ENCODE measurements at regions not wholly inside any gene's neighbourhood (a gene's known extent, or its start where the extent isn't known, plus 50 kb on each side); places are given as distances from the start of the nearest gene placed in this dataset.

- no peak overlapping the region for H3K9ac ChIP-seq (ENCODE audit: low read length)
- H3K36me3 ChIP-seq (ENCODE audit: control insufficient read depth, insufficient read depth, low read length): no peaks in the 10 kb centered on the region
- peaks cover 23% of the 10 kb centered on the region for H3K4me1 ChIP-seq (ENCODE audit: control insufficient read depth, insufficient read depth, low read length)
- H3K4me3 ChIP-seq (ENCODE audit: low read depth, low read length): no peak overlapping the region
- no peaks in the 10 kb centered on the region for H3K9me3 ChIP-seq (ENCODE audit: control insufficient read depth, insufficient read depth, low read depth, low read length)
- no peak overlapping the region for H3K27ac ChIP-seq (ENCODE audit: low read depth, low read length)
- H3K27me3 ChIP-seq (ENCODE audit: control insufficient read depth, insufficient read depth, low read length): no peaks in the 10 kb centered on the region
Measured at GRCh38 chr15:70316059-70316600, 218.4 kb upstream of the TLE3 start.

GRCh38 chr15:70315431-70315830 lies 217.7 kb upstream of the TLE3 start:
- Histone ChIP-seq H3K9me3 (ENCODE audit: control insufficient read depth, insufficient read depth, low read depth, low read length) (no peaks in the 10 kb centered on the region), H3K27me3 (ENCODE audit: control insufficient read depth, insufficient read depth, low read length) (no peaks in the 10 kb centered on the region), H3K9ac (ENCODE audit: low read length) (no peak overlapping the region), H3K36me3 (ENCODE audit: control insufficient read depth, insufficient read depth, low read length) (no peaks in the 10 kb centered on the region), H3K4me3 (ENCODE audit: low read depth, low read length) (no peak overlapping the region), H3K4me1 (ENCODE audit: control insufficient read depth, insufficient read depth, low read length) (peaks cover 27% of the 10 kb centered on the region), H3K27ac (ENCODE audit: low read depth, low read length) (no peak overlapping the region)

GRCh38 chr15:70314688-70315087 lies 217.0 kb upstream of the TLE3 start:
- Histone ChIP-seq H3K9me3 (ENCODE audit: control insufficient read depth, insufficient read depth, low read depth, low read length) (no peaks in the 10 kb centered on the region), H3K36me3 (ENCODE audit: control insufficient read depth, insufficient read depth, low read length) (no peaks in the 10 kb centered on the region), H3K9ac (ENCODE audit: low read length) (no peak overlapping the region), H3K4me1 (ENCODE audit: control insufficient read depth, insufficient read depth, low read length) (peaks cover 34% of the 10 kb centered on the region), H3K4me3 (ENCODE audit: low read depth, low read length) (no peak overlapping the region), H3K27ac (ENCODE audit: low read depth, low read length) (no peak overlapping the region), H3K27me3 (ENCODE audit: control insufficient read depth, insufficient read depth, low read length) (no peaks in the 10 kb centered on the region)

- Histone ChIP-seq H3K9ac (ENCODE audit: low read length) (no peak overlapping the region), H3K4me3 (ENCODE audit: low read depth, low read length) (no peak overlapping the region), H3K36me3 (ENCODE audit: control insufficient read depth, insufficient read depth, low read length) (no peaks in the 10 kb centered on the region), H3K27ac (ENCODE audit: low read depth, low read length) (no peak overlapping the region), H3K27me3 (ENCODE audit: control insufficient read depth, insufficient read depth, low read length) (no peaks in the 10 kb centered on the region), H3K9me3 (ENCODE audit: control insufficient read depth, insufficient read depth, low read depth, low read length) (no peaks in the 10 kb centered on the region), H3K4me1 (ENCODE audit: control insufficient read depth, insufficient read depth, low read length) (peaks cover 41% of the 10 kb centered on the region)
Measured at GRCh38 chr15:70314018-70314354, 216.3 kb upstream of the TLE3 start.

GRCh38 chr15:70313099-70314017 lies 215.6 kb upstream of the TLE3 start:
- Histone ChIP-seq H3K27me3 (ENCODE audit: control insufficient read depth, insufficient read depth, low read length) (peaks cover 3% of the 10 kb centered on the region; the same call in 1 of the 2 replicates), H3K4me3 (ENCODE audit: low read depth, low read length) (no peak overlapping the region), H3K9me3 (ENCODE audit: control insufficient read depth, insufficient read depth, low read depth, low read length) (no peaks in the 10 kb centered on the region), H3K27ac (ENCODE audit: low read depth, low read length) (no peak overlapping the region), H3K36me3 (ENCODE audit: control insufficient read depth, insufficient read depth, low read length) (no peaks in the 10 kb centered on the region), H3K4me1 (ENCODE audit: control insufficient read depth, insufficient read depth, low read length) (peaks cover 42% of the 10 kb centered on the region), H3K9ac (ENCODE audit: low read length) (no peak overlapping the region)

GRCh38 chr15:70311821-70312220 lies 214.1 kb upstream of the TLE3 start:
- Histone ChIP-seq H3K4me3 (ENCODE audit: low read depth, low read length) (no peak overlapping the region), H3K27me3 (ENCODE audit: control insufficient read depth, insufficient read depth, low read length) (peaks cover 3% of the 10 kb centered on the region; the same call in 1 of the 2 replicates), H3K27ac (ENCODE audit: low read depth, low read length) (no peak overlapping the region), H3K36me3 (ENCODE audit: control insufficient read depth, insufficient read depth, low read length) (no peaks in the 10 kb centered on the region), H3K4me1 (ENCODE audit: control insufficient read depth, insufficient read depth, low read length) (peaks cover 44% of the 10 kb centered on the region), H3K9me3 (ENCODE audit: control insufficient read depth, insufficient read depth, low read depth, low read length) (no peaks in the 10 kb centered on the region), H3K9ac (ENCODE audit: low read length) (no peak overlapping the region)

- Histone ChIP-seq H3K9me3 (ENCODE audit: control insufficient read depth, insufficient read depth, low read depth, low read length) (no peaks in the 10 kb centered on the region), H3K4me1 (ENCODE audit: control insufficient read depth, insufficient read depth, low read length) (peaks cover 33% of the 10 kb centered on the region), H3K27ac (ENCODE audit: low read depth, low read length) (no peak overlapping the region), H3K27me3 (ENCODE audit: control insufficient read depth, insufficient read depth, low read length) (peaks cover 3% of the 10 kb centered on the region; the same call in 1 of the 2 replicates), H3K4me3 (ENCODE audit: low read depth, low read length) (no peak overlapping the region; the same call in 1 of the 2 replicates), H3K9ac (ENCODE audit: low read length) (no peak overlapping the region), H3K36me3 (ENCODE audit: control insufficient read depth, insufficient read depth, low read length) (no peaks in the 10 kb centered on the region)
Measured at GRCh38 chr15:70309716-70310115, 212.0 kb upstream of the TLE3 start.

- Histone ChIP-seq H3K27me3 (ENCODE audit: control insufficient read depth, insufficient read depth, low read length) (peaks cover 3% of the 10 kb centered on the region; the same call in 1 of the 2 replicates), H3K4me1 (ENCODE audit: control insufficient read depth, insufficient read depth, low read length) (peaks cover 26% of the 10 kb centered on the region), H3K9ac (ENCODE audit: low read length) (no peak overlapping the region), H3K4me3 (ENCODE audit: low read depth, low read length) (no peak overlapping the region), H3K36me3 (ENCODE audit: control insufficient read depth, insufficient read depth, low read length) (no peaks in the 10 kb centered on the region), H3K9me3 (ENCODE audit: control insufficient read depth, insufficient read depth, low read depth, low read length) (no peaks in the 10 kb centered on the region), H3K27ac (ENCODE audit: low read depth, low read length) (no peak overlapping the region)
Measured at GRCh38 chr15:70308735-70309434, 211.2 kb upstream of the TLE3 start.

- peaks cover 3% of the 10 kb centered on the region; the same call in 1 of the 2 replicates for H3K27me3 ChIP-seq (ENCODE audit: control insufficient read depth, insufficient read depth, low read length)
Measured at GRCh38 chr15:70308011-70308734, 210.5 kb upstream of the TLE3 start.

GRCh38 chr15:70306582-70306981 lies 208.9 kb upstream of the TLE3 start:
- peaks cover 25% of the 10 kb centered on the region for H3K4me1 ChIP-seq (ENCODE audit: control insufficient read depth, insufficient read depth, low read length)
- no peaks in the 10 kb centered on the region for H3K36me3 ChIP-seq (ENCODE audit: control insufficient read depth, insufficient read depth, low read length)
- peaks cover 3% of the 10 kb centered on the region; the same call in 1 of the 2 replicates for H3K27me3 ChIP-seq (ENCODE audit: control insufficient read depth, insufficient read depth, low read length)
- no peaks in the 10 kb centered on the region for H3K9me3 ChIP-seq (ENCODE audit: control insufficient read depth, insufficient read depth, low read depth, low read length)
- H3K27ac ChIP-seq (ENCODE audit: low read depth, low read length): no peak overlapping the region
- no peak overlapping the region for H3K9ac ChIP-seq (ENCODE audit: low read length)
- no peak overlapping the region for H3K4me3 ChIP-seq (ENCODE audit: low read depth, low read length)

More at GRCh38 chr15:70308011-70308734, 210.5 kb upstream of the TLE3 start:
- Histone ChIP-seq H3K27ac (ENCODE audit: low read depth, low read length) (no peak overlapping the region), H3K9ac (ENCODE audit: low read length) (no peak overlapping the region), H3K4me3 (ENCODE audit: low read depth, low read length) (no peak overlapping the region), H3K36me3 (ENCODE audit: control insufficient read depth, insufficient read depth, low read length) (no peaks in the 10 kb centered on the region), H3K9me3 (ENCODE audit: control insufficient read depth, insufficient read depth, low read depth, low read length) (no peaks in the 10 kb centered on the region), H3K4me1 (ENCODE audit: control insufficient read depth, insufficient read depth, low read length) (peaks cover 26% of the 10 kb centered on the region)
